ENCODE measurements at regions not wholly inside any gene's neighbourhood (a gene's known extent, or its start where the extent isn't known, plus 50 kb on each side); places are given as distances from the start of the nearest gene placed in this dataset.

- TF ChIP-seq, protein P1, sequence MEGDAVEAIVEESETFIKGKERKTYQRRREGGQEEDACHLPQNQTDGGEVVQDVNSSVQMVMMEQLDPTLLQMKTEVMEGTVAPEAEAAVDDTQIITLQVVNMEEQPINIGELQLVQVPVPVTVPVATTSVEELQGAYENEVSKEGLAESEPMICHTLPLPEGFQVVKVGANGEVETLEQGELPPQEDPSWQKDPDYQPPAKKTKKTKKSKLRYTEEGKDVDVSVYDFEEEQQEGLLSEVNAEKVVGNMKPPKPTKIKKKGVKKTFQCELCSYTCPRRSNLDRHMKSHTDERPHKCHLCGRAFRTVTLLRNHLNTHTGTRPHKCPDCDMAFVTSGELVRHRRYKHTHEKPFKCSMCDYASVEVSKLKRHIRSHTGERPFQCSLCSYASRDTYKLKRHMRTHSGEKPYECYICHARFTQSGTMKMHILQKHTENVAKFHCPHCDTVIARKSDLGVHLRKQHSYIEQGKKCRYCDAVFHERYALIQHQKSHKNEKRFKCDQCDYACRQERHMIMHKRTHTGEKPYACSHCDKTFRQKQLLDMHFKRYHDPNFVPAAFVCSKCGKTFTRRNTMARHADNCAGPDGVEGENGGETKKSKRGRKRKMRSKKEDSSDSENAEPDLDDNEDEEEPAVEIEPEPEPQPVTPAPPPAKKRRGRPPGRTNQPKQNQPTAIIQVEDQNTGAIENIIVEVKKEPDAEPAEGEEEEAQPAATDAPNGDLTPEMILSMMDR (IDR thresholded peaks at IDR 0.05), result no peak
- no peak for TF ChIP-seq POLR2A (IDR thresholded peaks at IDR 0.05)
Measured at GRCh38 chr14:47739541-47739940, 64.1 kb upstream of the MDGA2 start.
